Globus pallidus (tissue), 1 donor: ENCODE measurements at regions not wholly inside any gene's neighbourhood (a gene's known extent, or its start where the extent isn't known, plus 50 kb on each side); places are given as distances from the start of the nearest gene placed in this dataset.

Experiments
- DNase-seq: peaks from one replicate; pipeline ENCODE4 v3.0.0-alpha.2; 2015; ENCODE audit warnings: low spot score

- DNase-seq, result no peak
These were observed 938.5 kb downstream of the FSTL5 start for GRCh38 chr4:161225327-161225726.

DNA sequence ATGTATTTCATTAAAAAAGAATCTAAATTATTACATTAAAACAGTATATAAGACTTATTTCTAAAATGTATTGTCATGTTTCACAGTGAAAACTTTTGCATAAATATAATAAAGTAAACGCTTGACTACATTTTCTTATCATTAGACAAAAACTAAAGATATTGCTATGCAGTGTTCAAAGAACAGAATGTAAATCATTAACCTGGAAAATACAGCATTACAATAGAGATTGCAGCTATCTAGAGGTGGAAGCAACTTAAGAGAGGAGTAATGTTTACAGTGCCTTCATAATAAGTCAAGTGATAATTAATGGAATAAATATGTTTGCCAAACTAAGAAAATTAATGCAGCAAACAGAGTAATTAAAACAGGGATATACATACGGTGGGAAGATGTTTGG is 940.9 kb downstream of the FSTL5 start:
- no peak for DNase-seq

DNA sequence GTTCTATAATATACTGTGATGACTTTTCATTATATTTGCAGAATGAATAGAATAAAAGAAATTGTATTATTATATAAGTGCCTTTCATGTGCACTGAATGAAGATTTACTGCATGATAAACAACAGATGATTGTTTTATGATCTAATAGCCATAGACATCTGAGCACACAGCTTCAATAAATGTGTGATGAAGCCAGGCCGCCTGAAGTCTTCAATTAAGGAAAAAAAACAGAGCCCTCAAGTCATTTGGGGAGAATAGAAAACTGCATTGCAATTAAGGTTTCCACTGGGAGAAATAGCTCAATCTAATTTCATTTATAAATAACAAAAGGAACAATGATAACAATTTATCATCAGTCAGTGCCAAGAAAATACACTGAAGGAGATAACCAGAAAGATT is 955.2 kb downstream of the FSTL5 start:
- DNase-seq, result no peak

- no peak for DNase-seq
These were observed 957.2 kb downstream of the FSTL5 start for GRCh38 chr4:161206528-161207080.

DNA sequence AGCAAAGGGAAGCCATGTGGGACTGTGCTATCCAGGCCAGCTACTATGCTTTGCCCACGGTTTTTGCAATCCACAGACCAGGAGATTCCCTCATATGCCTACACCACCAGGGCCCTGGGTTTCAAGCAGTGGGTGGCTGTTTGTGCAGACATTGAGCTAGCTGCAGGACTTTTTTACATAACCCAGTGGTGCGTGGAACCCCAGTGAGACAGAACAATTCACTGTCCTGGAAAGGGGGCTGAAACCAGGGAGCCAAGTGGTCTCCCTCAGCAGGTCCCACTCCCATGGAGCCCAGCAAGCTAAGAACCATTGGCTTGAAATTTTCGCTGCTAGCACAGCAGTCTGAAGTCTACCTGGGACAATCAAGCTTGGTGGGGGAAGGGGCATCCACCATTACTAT is 959.9 kb downstream of the FSTL5 start:
- no peak for DNase-seq

DNA sequence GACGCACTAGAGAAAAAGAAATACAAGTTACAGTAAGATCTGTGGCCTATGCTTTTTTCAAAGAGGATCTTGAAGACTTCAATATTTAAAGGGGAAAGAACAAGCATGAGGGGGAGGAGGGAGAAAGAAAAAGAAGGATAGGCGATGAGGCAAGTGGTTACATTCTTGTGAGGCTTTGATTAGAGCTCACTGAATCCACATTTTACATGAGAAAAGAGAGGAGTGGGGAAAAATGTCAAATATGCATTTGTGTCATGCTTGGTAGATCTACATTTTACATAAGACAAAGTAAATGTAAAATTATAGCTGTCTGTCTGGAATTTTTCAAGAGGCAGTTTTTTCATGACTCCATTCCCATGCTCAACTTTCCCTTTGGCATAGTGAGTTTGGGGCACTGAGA is 965.9 kb downstream of the FSTL5 start:
- no peak for DNase-seq

DNA sequence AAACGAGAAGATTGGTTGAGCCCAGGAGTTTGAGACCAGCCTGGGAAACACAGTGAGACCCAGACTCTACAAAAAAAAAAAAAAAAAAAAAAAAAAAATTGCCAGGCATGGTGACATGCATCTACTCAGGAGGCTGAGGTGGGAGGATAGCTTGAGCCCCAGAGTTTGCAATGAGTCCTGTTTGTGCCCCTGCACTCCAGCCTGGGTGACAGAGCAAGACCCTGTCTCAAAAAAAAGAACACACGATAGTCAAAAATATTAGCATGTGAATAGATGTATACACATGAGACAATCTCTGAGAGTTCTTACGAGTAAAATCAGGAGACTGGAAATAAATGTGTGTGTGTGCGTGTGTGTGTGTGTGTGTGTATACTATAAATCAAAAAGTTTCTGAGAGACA is 966.3 kb downstream of the FSTL5 start:
- DNase-seq, result no peak

DNA sequence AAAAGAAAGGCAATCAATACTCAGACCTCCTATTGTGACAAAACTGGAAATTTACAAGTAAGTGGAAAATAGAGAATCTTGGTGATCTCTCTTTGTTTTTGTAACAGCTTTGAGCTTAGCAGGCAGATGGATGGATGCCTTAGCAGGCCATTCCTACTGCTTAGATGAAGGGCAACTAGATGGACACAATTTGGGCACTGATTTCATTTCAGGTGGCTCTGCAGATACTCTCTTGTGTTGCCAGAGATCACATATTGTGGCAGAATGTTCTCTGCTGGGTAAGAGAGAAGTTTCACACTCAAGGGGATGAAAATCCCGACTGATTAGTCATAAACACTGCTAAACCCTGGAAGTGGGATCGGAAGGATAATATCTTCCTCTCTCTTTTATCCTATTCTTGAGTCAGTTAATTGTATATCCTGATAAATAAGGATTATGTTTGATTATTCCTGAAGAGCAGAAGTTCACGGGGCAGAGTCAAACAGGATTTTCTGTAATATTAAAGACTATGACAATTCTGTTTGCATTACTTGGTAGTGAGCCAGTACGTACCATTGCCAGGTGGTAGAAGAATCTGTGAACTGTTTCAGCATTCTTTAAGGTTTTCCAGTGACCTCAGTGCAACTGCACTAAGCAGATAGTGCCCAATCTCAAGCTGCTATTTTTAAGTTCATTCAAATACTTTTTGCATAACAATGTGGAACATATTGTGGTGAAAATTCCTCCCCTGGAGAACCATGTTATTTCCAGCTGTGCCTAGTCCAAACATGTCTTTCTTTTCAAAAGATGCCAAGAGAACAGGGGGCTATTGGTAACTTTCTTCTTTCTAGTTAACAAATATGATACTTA is 974.3 kb downstream of the FSTL5 start:
- no peak for DNase-seq

- no peak for DNase-seq
These were observed 975.2 kb downstream of the FSTL5 start for GRCh38 chr4:161188578-161188977.

DNA sequence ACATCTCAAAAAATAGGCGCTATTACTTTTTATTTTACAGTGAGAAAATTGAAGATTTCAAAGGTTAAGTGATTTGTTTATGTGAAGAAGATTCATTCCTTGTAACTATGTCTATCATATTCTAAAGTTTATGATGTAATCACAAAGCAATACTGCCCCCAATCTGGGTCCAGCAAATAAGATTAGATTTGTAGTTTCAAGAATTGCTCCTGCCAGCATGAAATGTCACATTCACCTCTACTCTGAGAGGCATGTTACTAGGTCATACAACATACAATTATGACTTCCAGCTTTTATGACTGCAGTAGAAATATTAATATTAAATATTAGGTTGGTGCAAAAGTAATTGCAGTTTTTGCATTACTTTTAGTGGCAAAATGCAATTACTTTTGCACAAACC is 976.2 kb downstream of the FSTL5 start:
- no peak for DNase-seq

- no peak for DNase-seq
These were observed 977.0 kb downstream of the FSTL5 start for GRCh38 chr4:161186750-161187149.

DNA sequence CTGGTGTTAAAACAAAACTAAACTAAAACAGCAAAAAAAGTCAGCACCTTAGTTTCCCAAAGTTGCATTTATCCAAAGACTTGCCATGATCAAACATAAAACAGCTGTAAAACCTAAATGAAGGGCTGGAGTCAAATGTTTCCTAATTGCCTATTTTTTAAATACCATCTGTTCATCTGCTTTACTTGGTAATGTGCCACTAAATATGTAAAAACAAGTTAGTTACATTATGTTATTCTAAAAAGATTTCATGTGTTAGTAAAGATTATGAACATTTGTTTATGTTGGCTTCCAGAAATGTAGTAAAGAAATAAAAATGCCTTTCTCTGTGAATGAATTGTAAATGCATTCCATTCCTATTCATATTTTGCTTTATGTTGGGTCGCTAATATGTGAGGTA is 977.8 kb downstream of the FSTL5 start:
- no peak for DNase-seq

GRCh38 chr4:161183729-161184128 is 980.1 kb downstream of the FSTL5 start:
- no peak for DNase-seq

GRCh38 chr4:161182913-161183312 is 980.9 kb downstream of the FSTL5 start:
- no peak for DNase-seq

- no peak for DNase-seq
These were observed 985.5 kb downstream of the FSTL5 start for GRCh38 chr4:161178310-161178709.

GRCh38 chr4:161172396-161173026 is 991.3 kb downstream of the FSTL5 start:
- no peak for DNase-seq

- no peak for DNase-seq
These were observed 996.3 kb downstream of the FSTL5 start for GRCh38 chr4:161167539-161167938.

GRCh38 chr4:161160718-161161117 is 1003.1 kb downstream of the FSTL5 start:
- DNase-seq, result no peak

GRCh38 chr4:161148051-161148450 is 1015.7 kb downstream of the FSTL5 start:
- no peak for DNase-seq

- no peak for DNase-seq
These were observed 1020.4 kb downstream of the FSTL5 start for GRCh38 chr4:161143375-161143774.

DNA sequence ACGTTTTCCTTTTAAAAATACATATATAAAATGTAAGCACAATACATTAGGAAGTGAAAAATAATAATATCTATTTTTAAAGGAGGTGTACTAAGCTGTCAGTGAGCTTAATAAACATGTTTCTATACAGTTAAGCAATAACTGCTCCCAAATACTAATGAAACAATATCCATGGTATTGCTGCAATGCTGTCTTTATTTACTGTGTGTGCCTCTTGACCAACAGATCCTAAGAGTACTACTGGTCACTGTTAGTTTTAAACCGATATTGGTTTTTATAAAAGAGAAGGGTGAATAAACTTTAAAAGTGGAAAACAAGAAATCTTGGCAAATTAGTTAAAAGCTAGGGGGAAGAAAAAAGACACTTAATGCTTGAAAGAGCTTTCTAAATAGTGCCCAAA is 1029.0 kb downstream of the FSTL5 start:
- no peak for DNase-seq

DNA sequence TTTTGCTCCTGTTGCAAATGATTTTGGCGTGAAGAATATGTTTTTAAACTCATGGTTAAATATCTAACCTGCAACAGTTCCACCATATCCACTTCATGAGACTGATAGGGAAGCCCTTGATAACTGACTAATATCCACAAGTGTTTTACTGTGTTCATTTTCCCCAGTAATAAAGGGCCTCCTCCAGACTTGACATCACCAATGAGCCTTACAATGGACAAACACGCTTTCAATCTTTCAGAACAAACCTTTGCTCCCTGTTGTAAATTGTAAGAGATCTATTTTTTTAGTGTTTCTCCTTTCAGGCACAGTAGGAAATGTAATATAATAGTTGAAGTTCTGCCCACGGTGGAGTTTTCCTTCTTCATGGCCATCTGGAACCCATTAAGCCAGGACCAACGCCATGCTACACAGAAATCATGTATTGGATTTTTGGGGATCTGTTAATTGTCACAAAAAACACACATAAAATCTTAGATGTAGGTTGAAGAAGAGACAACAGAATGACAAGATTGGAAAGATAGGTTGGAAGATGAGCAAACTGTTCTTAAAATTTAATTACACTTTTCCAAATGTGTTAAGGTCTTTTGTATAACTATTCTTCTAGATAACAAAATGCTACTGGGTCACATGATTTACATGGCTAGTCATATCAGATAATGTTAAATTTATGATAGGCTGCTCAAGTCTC is 1030.1 kb downstream of the FSTL5 start:
- DNase-seq, result no peak
